A673 (cell line): ENCODE measurements at regions not wholly inside any gene's neighbourhood (a gene's known extent, or its start where the extent isn't known, plus 50 kb on each side); places are given as distances from the start of the nearest gene placed in this dataset.

ENCODE experiments used
- CTCF ChIP-seq: fragments of 300-800, 200-600 bp; sonication (generic); conservative IDR thresholded peaks from 2 replicates; pipeline ENCODE4 v1.5.1; 2017; ENCODE audit warnings: low read depth, mild to moderate bottlenecking, antibody characterized with exemption, low read length, moderate library complexity, mixed read lengths
- EZH2 ChIP-seq: fragments of 200-600 bp; sonication (generic); IDR thresholded peaks from 2 replicates; pipeline ENCODE4 v1.6.1; 2017; ENCODE audit warnings: borderline replicate concordance, low read depth, mild to moderate bottlenecking, mixed read lengths, antibody characterized with exemption, low read length; ENCODE audit not compliant: poor library complexity, severe bottlenecking

DNA sequence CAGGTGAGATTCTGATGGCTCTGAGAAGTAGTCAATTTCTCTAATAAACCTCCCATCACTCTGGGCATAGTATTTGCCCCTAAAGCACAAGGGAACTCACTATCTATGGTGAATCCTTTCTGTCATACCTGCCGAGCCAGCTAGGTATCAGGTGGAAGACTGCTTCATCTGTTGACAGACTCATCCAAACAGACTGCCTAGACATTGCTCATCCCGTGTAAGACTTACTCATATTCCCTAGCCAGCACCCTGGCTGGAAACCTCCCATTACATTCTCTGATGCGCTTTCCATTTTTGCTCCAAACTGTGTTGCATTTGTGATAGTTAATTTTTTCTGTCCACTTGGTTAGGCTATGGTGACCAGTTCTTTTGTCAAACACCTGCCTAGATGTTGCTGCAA lies 595.9 kb downstream of the DNAH5 start:
- TF ChIP-seq CTCF (no peak), EZH2 (no peak)
